ENCODE measurements at regions not wholly inside any gene's neighbourhood (a gene's known extent, or its start where the extent isn't known, plus 50 kb on each side); places are given as distances from the start of the nearest gene placed in this dataset.

GRCh38 chr5:73328640-73329039 lies 119.9 kb downstream of the FOXD1 start:
- no peaks in the 10 kb centered on the region for H3K4me1 ChIP-seq (ENCODE audit: control insufficient read depth in 1 of 2, insufficient read depth in 2 of 2, low read length in 2 of 2)
- peaks cover 16 to 19% of the 10 kb centered on the region in 2 donors for H3K27me3 ChIP-seq (ENCODE audit: control insufficient read depth in 1 of 2, insufficient read depth in 2 of 2, low read length in 2 of 2)
- H3K4me3 ChIP-seq (ENCODE audit: low read depth in 1 of 2, low read length in 2 of 2) = no peak overlapping the region
- H3K9me3 ChIP-seq (ENCODE audit: control insufficient read depth in 1 of 2, low read length in 2 of 2) = peaks cover 0 to 4% of the 10 kb centered on the region in 2 donors
- no peaks in the 10 kb centered on the region for H3K36me3 ChIP-seq (ENCODE audit: control insufficient read depth in 1 of 2, insufficient read depth in 2 of 2, low read length in 2 of 2)
- no peak overlapping the region for H3K9ac ChIP-seq (ENCODE audit: low read depth in 1 of 2, low read length in 2 of 2)
- H3K27ac ChIP-seq (ENCODE audit: low read depth, low read length) = no peak overlapping the region

- no peak overlapping the region for H3K9ac ChIP-seq (ENCODE audit: low read depth in 1 of 2, low read length in 2 of 2)
- H3K9me3 ChIP-seq (ENCODE audit: control insufficient read depth in 1 of 2, low read length in 2 of 2) = peaks cover 0 to 4% of the 10 kb centered on the region in 2 donors
- no peak overlapping the region for H3K4me3 ChIP-seq (ENCODE audit: low read depth in 1 of 2, low read length in 2 of 2)
- peaks cover 18 to 25% of the 10 kb centered on the region in 2 donors for H3K27me3 ChIP-seq (ENCODE audit: control insufficient read depth in 1 of 2, insufficient read depth in 2 of 2, low read length in 2 of 2)
- no peaks in the 10 kb centered on the region for H3K36me3 ChIP-seq (ENCODE audit: control insufficient read depth in 1 of 2, insufficient read depth in 2 of 2, low read length in 2 of 2)
- no peak overlapping the region for H3K27ac ChIP-seq (ENCODE audit: low read depth, low read length)
- no peaks in the 10 kb centered on the region for H3K4me1 ChIP-seq (ENCODE audit: control insufficient read depth in 1 of 2, insufficient read depth in 2 of 2, low read length in 2 of 2)
Observed at GRCh38 chr5:73327908-73328455, 120.6 kb downstream of the FOXD1 start.

- H3K4me3 ChIP-seq (ENCODE audit: low read depth in 1 of 2, low read length in 2 of 2) = no peak overlapping the region
- H3K36me3 ChIP-seq (ENCODE audit: control insufficient read depth in 1 of 2, insufficient read depth in 2 of 2, low read length in 2 of 2) = no peaks in the 10 kb centered on the region
- no peaks in the 10 kb centered on the region for H3K4me1 ChIP-seq (ENCODE audit: control insufficient read depth in 1 of 2, insufficient read depth in 2 of 2, low read length in 2 of 2)
- H3K27ac ChIP-seq (ENCODE audit: low read depth, low read length) = no peak overlapping the region
- H3K9me3 ChIP-seq (ENCODE audit: control insufficient read depth in 1 of 2, low read length in 2 of 2) = no peaks in the 10 kb centered on the region
- peaks cover 18 to 35% of the 10 kb centered on the region in 2 donors for H3K27me3 ChIP-seq (ENCODE audit: control insufficient read depth in 1 of 2, insufficient read depth in 2 of 2, low read length in 2 of 2)
- H3K9ac ChIP-seq (ENCODE audit: low read depth in 1 of 2, low read length in 2 of 2) = no peak overlapping the region
Observed at GRCh38 chr5:73325546-73325945, 123.0 kb downstream of the FOXD1 start.

DNA sequence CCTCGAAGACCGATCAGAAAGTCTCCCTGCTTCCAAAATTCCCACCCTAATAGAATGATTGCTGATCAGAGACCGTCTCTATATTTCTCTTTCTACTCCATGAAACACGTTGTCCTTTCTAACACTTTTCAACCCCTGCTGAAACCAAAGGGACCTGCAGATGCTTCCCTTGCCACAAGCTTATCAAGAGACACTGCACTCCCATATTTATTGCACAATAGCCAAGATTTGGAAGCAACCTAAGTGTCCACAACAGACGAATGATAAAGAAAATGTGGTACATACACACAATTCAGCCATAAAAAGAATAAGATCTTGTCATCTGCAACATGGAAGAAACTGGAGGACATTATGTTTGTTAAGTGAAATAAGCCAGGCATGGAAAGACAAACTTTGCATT lies 125.1 kb downstream of the FOXD1 start:
- Histone ChIP-seq H3K9me3 (ENCODE audit: control insufficient read depth in 1 of 2, low read length in 2 of 2) (no peaks in the 10 kb centered on the region), H3K27ac (ENCODE audit: low read depth, low read length) (no peak overlapping the region), H3K4me3 (ENCODE audit: low read depth in 1 of 2, low read length in 2 of 2) (no peak overlapping the region), H3K4me1 (ENCODE audit: control insufficient read depth in 1 of 2, insufficient read depth in 2 of 2, low read length in 2 of 2) (no peaks in the 10 kb centered on the region), H3K9ac (ENCODE audit: low read depth in 1 of 2, low read length in 2 of 2) (no peak overlapping the region), H3K27me3 (ENCODE audit: control insufficient read depth in 1 of 2, insufficient read depth in 2 of 2, low read length in 2 of 2) (peaks cover 18 to 48% of the 10 kb centered on the region in 2 donors), H3K36me3 (ENCODE audit: control insufficient read depth in 1 of 2, insufficient read depth in 2 of 2, low read length in 2 of 2) (no peaks in the 10 kb centered on the region)

DNA sequence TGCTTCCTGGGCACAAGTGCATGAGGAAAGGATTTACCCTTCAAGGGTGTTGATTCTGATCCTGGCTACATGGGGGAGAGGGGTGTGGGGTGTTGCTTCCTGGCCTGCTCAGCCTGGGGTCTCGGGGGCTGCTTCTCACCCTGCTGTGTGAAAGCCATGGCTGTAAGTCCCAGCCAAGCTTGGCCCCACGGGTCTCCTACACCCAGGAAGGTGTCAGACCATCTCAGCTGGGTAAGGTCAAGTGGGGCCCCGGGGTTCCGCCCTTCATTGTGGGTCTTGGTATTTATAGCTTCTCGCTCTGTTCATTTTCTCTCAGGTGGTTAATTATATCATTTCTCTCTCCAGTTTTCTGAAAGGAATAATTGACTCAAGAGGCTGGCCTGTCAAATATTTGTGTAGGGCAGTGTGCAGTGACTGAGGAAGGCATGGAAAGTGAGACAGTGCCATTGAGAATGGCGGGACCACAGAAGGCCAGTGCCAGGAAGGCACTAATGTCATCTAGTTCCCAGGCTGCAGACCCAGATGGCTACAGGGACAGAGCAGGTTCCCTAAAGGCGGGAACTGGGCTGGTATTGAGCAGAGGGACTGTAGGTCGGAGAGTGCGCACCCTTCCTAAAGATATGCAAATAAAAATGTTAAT lies 126.0 kb downstream of the FOXD1 start:
- Histone ChIP-seq H3K9me3 (ENCODE audit: control insufficient read depth in 1 of 2, low read length in 2 of 2) (no peaks in the 10 kb centered on the region), H3K27me3 (ENCODE audit: control insufficient read depth in 1 of 2, insufficient read depth in 2 of 2, low read length in 2 of 2) (peaks cover 18 to 52% of the 10 kb centered on the region in 2 donors), H3K27ac (ENCODE audit: low read depth, low read length) (no peak overlapping the region), H3K36me3 (ENCODE audit: control insufficient read depth in 1 of 2, insufficient read depth in 2 of 2, low read length in 2 of 2) (no peaks in the 10 kb centered on the region), H3K4me3 (ENCODE audit: low read depth in 1 of 2, low read length in 2 of 2) (no peak overlapping the region), H3K4me1 (ENCODE audit: control insufficient read depth in 1 of 2, insufficient read depth in 2 of 2, low read length in 2 of 2) (no peaks in the 10 kb centered on the region), H3K9ac (ENCODE audit: low read depth in 1 of 2, low read length in 2 of 2) (no peak overlapping the region)

DNA sequence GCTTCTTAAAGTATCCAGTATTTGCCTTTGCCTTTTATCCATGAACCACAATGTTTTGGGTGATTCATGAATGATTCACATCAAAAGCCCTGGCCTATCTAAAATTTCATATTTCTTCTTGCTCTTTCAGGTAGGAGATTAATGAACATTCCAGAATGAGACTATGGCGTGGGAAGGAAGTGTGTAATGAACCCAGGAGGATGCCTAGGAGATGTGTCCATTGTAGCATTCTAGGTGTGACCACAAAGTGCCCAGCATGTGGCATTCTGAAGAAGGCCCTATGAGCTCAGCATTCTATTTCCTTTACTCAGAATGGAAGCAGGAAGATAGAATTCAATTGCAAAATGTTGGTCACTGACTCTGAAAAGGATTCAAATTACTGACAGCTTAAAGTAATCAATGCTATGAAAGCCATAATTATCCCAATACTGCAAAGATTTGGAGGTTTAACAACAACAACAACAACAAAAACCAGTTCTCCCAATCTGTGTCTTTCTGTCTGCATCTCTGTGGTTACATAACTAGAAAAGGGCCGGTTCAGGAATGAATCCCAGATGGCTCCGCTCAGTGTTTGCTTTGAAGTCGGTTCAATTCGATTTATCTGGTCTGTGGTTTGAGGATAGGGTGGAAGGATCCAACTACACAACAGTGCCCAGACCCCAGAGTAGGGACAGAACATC lies 126.7 kb downstream of the FOXD1 start:
- Histone ChIP-seq H3K4me1 (ENCODE audit: control insufficient read depth in 1 of 2, insufficient read depth in 2 of 2, low read length in 2 of 2) (no peaks in the 10 kb centered on the region), H3K27me3 (ENCODE audit: control insufficient read depth in 1 of 2, insufficient read depth in 2 of 2, low read length in 2 of 2) (peaks cover 25 to 59% of the 10 kb centered on the region in 2 donors), H3K36me3 (ENCODE audit: control insufficient read depth in 1 of 2, insufficient read depth in 2 of 2, low read length in 2 of 2) (no peaks in the 10 kb centered on the region)

DNA sequence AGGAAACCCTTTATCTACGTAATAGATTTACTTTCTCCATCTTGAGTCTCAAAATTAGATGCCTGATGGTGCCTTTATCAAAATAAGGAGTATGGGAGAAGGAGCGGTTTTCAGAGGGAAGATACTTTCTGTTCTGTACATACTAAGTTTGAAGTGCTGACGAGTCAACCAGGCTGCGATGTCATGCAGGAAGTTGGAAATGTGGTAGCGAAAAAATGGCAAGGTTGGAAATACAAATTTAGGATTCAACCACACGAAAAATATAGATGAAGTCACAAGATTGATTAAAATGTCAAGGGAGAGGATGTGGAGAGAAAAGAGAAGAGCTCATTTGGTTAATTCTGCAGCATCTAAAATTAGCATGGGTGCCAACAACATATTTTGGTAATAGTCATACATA lies 129.5 kb downstream of the FOXD1 start:
- Histone ChIP-seq H3K9ac (ENCODE audit: low read depth in 1 of 2, low read length in 2 of 2) (no peak overlapping the region), H3K27me3 (ENCODE audit: control insufficient read depth in 1 of 2, insufficient read depth in 2 of 2, low read length in 2 of 2) (peaks cover 34 to 67% of the 10 kb centered on the region in 2 donors), H3K27ac (ENCODE audit: low read depth, low read length) (no peak overlapping the region), H3K4me1 (ENCODE audit: control insufficient read depth in 1 of 2, insufficient read depth in 2 of 2, low read length in 2 of 2) (no peaks in the 10 kb centered on the region), H3K4me3 (ENCODE audit: low read depth in 1 of 2, low read length in 2 of 2) (no peak overlapping the region), H3K9me3 (ENCODE audit: control insufficient read depth in 1 of 2, low read length in 2 of 2) (no peaks in the 10 kb centered on the region), H3K36me3 (ENCODE audit: control insufficient read depth in 1 of 2, insufficient read depth in 2 of 2, low read length in 2 of 2) (no peaks in the 10 kb centered on the region)

More for the DNA sequence above, 126.7 kb downstream of the FOXD1 start:
- Histone ChIP-seq H3K4me3 (ENCODE audit: low read depth in 1 of 2, low read length in 2 of 2) (no peak overlapping the region), H3K27ac (ENCODE audit: low read depth, low read length) (no peak overlapping the region), H3K9ac (ENCODE audit: low read depth in 1 of 2, low read length in 2 of 2) (no peak overlapping the region), H3K9me3 (ENCODE audit: control insufficient read depth in 1 of 2, low read length in 2 of 2) (no peaks in the 10 kb centered on the region)

- Histone ChIP-seq H3K27ac (ENCODE audit: low read depth, low read length) (no peak overlapping the region), H3K9ac (ENCODE audit: low read depth in 1 of 2, low read length in 2 of 2) (no peak overlapping the region), H3K4me3 (ENCODE audit: low read depth in 1 of 2, low read length in 2 of 2) (no peak overlapping the region), H3K27me3 (ENCODE audit: control insufficient read depth in 1 of 2, insufficient read depth in 2 of 2, low read length in 2 of 2) (peaks cover 37 to 71% of the 10 kb centered on the region in 2 donors), H3K36me3 (ENCODE audit: control insufficient read depth in 1 of 2, insufficient read depth in 2 of 2, low read length in 2 of 2) (no peaks in the 10 kb centered on the region), H3K4me1 (ENCODE audit: control insufficient read depth in 1 of 2, insufficient read depth in 2 of 2, low read length in 2 of 2) (no peaks in the 10 kb centered on the region), H3K9me3 (ENCODE audit: control insufficient read depth in 1 of 2, low read length in 2 of 2) (no peaks in the 10 kb centered on the region)
Observed at GRCh38 chr5:73318308-73318719, 130.3 kb downstream of the FOXD1 start.

GRCh38 chr5:73317523-73317922 lies 131.1 kb downstream of the FOXD1 start:
- Histone ChIP-seq H3K27ac (ENCODE audit: low read depth, low read length) (no peak overlapping the region), H3K4me1 (ENCODE audit: control insufficient read depth in 1 of 2, insufficient read depth in 2 of 2, low read length in 2 of 2) (no peaks in the 10 kb centered on the region), H3K9ac (ENCODE audit: low read depth in 1 of 2, low read length in 2 of 2) (no peak overlapping the region), H3K9me3 (ENCODE audit: control insufficient read depth in 1 of 2, low read length in 2 of 2) (no peaks in the 10 kb centered on the region), H3K36me3 (ENCODE audit: control insufficient read depth in 1 of 2, insufficient read depth in 2 of 2, low read length in 2 of 2) (no peaks in the 10 kb centered on the region), H3K4me3 (ENCODE audit: low read depth in 1 of 2, low read length in 2 of 2) (no peak overlapping the region), H3K27me3 (ENCODE audit: control insufficient read depth in 1 of 2, insufficient read depth in 2 of 2, low read length in 2 of 2) (peaks cover 39 to 70% of the 10 kb centered on the region in 2 donors)

- no peaks in the 10 kb centered on the region for H3K36me3 ChIP-seq (ENCODE audit: control insufficient read depth in 1 of 2, insufficient read depth in 2 of 2, low read length in 2 of 2)
- H3K9ac ChIP-seq (ENCODE audit: low read depth in 1 of 2, low read length in 2 of 2) = no peak overlapping the region
- H3K9me3 ChIP-seq (ENCODE audit: control insufficient read depth in 1 of 2, low read length in 2 of 2) = no peaks in the 10 kb centered on the region
- peaks cover 4% of the 10 kb centered on the region in 2 donors for H3K4me1 ChIP-seq (ENCODE audit: control insufficient read depth in 1 of 2, insufficient read depth in 2 of 2, low read length in 2 of 2)
- H3K27me3 ChIP-seq (ENCODE audit: control insufficient read depth in 1 of 2, insufficient read depth in 2 of 2, low read length in 2 of 2) = peaks cover 68 to 80% of the 10 kb centered on the region in 2 donors
- no peak overlapping the region for H3K4me3 ChIP-seq (ENCODE audit: low read depth in 1 of 2, low read length in 2 of 2)
- H3K27ac ChIP-seq (ENCODE audit: low read depth, low read length) = no peak overlapping the region
Observed at GRCh38 chr5:73314395-73315257, 134.0 kb downstream of the FOXD1 start.
